ENCODE measurements at regions not wholly inside any gene's neighbourhood (a gene's known extent, or its start where the extent isn't known, plus 50 kb on each side); places are given as distances from the start of the nearest gene placed in this dataset.

GRCh38 chr13:64066711-64067110 lies 2651.1 kb upstream of the PCDH20 start:
- no peak overlapping the region for H3K4me3 Mint-ChIP-seq (ENCODE audit: unreplicated experiment)
- no peaks in the 10 kb centered on the region for H3K27me3 Mint-ChIP-seq (ENCODE audit: low read depth)
- H3K36me3 Mint-ChIP-seq (ENCODE audit: low read depth), result no peaks in the 10 kb centered on the region
- no peak for TF ChIP-seq CTCF (IDR thresholded peaks at IDR 0.05)
- no peak overlapping the region for H3K27ac Mint-ChIP-seq (ENCODE audit: unreplicated experiment)
- H3K9me3 Mint-ChIP-seq (ENCODE audit: low read depth), result no peaks in the 10 kb centered on the region
- no peak for DNase-seq (ENCODE audit: low spot score)
- H3K4me1 Mint-ChIP-seq (ENCODE audit: low read depth), result no peaks in the 10 kb centered on the region

GRCh38 chr13:64061649-64062048 lies 2646.0 kb upstream of the PCDH20 start:
- Mint-ChIP-seq H3K4me3 (ENCODE audit: unreplicated experiment) (no peak overlapping the region), H3K9me3 (ENCODE audit: low read depth) (no peaks in the 10 kb centered on the region), H3K36me3 (ENCODE audit: low read depth) (no peaks in the 10 kb centered on the region), H3K27me3 (ENCODE audit: low read depth) (no peaks in the 10 kb centered on the region), H3K4me1 (ENCODE audit: low read depth) (no peaks in the 10 kb centered on the region), H3K27ac (ENCODE audit: unreplicated experiment) (no peak overlapping the region)
- DNase-seq (ENCODE audit: low spot score), result no peak
- no peak for TF ChIP-seq CTCF (IDR thresholded peaks at IDR 0.05)

- no peak for TF ChIP-seq CTCF (IDR thresholded peaks at IDR 0.05)
- Mint-ChIP-seq H3K4me1 (ENCODE audit: low read depth) (no peaks in the 10 kb centered on the region), H3K27me3 (ENCODE audit: low read depth) (no peaks in the 10 kb centered on the region), H3K9me3 (ENCODE audit: low read depth) (no peaks in the 10 kb centered on the region), H3K36me3 (ENCODE audit: low read depth) (no peaks in the 10 kb centered on the region), H3K27ac (ENCODE audit: unreplicated experiment) (no peak overlapping the region), H3K4me3 (ENCODE audit: unreplicated experiment) (no peak overlapping the region)
- no peak for DNase-seq (ENCODE audit: low spot score)
These were observed 2641.8 kb upstream of the PCDH20 start for GRCh38 chr13:64057372-64058020.

- Mint-ChIP-seq H3K36me3 (ENCODE audit: low read depth) (peaks cover 3% of the 10 kb centered on the region), H3K9me3 (ENCODE audit: low read depth) (peaks cover 9% of the 10 kb centered on the region), H3K27ac (ENCODE audit: unreplicated experiment) (no peak overlapping the region), H3K4me1 (ENCODE audit: low read depth) (no peaks in the 10 kb centered on the region), H3K27me3 (ENCODE audit: low read depth) (no peaks in the 10 kb centered on the region), H3K4me3 (ENCODE audit: unreplicated experiment) (no peak overlapping the region)
- TF ChIP-seq CTCF (IDR thresholded peaks at IDR 0.05), result no peak
- no peak for DNase-seq (ENCODE audit: low spot score)
These were observed 2638.7 kb upstream of the PCDH20 start for GRCh38 chr13:64054321-64054720.

GRCh38 chr13:64052521-64052920 lies 2636.9 kb upstream of the PCDH20 start:
- H3K9me3 Mint-ChIP-seq (ENCODE audit: low read depth), result peaks cover 9% of the 10 kb centered on the region
- peaks cover 3% of the 10 kb centered on the region for H3K36me3 Mint-ChIP-seq (ENCODE audit: low read depth)

More at GRCh38 chr13:64052521-64052920, 2636.9 kb upstream of the PCDH20 start:
- no peaks in the 10 kb centered on the region for H3K27me3 Mint-ChIP-seq (ENCODE audit: low read depth)
- H3K4me1 Mint-ChIP-seq (ENCODE audit: low read depth), result no peaks in the 10 kb centered on the region
- DNase-seq (ENCODE audit: low spot score), result no peak
- H3K27ac Mint-ChIP-seq (ENCODE audit: unreplicated experiment), result no peak overlapping the region
- H3K4me3 Mint-ChIP-seq (ENCODE audit: unreplicated experiment), result no peak overlapping the region
- no peak for TF ChIP-seq CTCF (IDR thresholded peaks at IDR 0.05)
